ENCODE measurements at regions not wholly inside any gene's neighbourhood (a gene's known extent, or its start where the extent isn't known, plus 50 kb on each side); places are given as distances from the start of the nearest gene placed in this dataset.

- H3K9me3 ChIP-seq (replicated peaks in 1 of 3): no peaks in the 10 kb centered on the region
- H3K4me1 ChIP-seq (replicated peaks in 1 of 2): peaks cover 0 to 16% of the 10 kb centered on the region in 2 donors
- intact Hi-C loops (cut with DNase I): no loop called here
- no peak overlapping the region for H3K27ac ChIP-seq
- no peaks in the 10 kb centered on the region for H3K36me3 ChIP-seq (replicated peaks in 1 of 2)
- no peaks in the 10 kb centered on the region for H3K27me3 ChIP-seq
- no peak for TF ChIP-seq CTCF (IDR thresholded peaks at IDR 0.05)
- no peak for TF ChIP-seq POLR2A (IDR thresholded peaks at IDR 0.05)
- H3K4me3 ChIP-seq: no peak overlapping the region
- WGBS, 4 donors: 92 to 95% (median 94%) methylated on average over 5 to 7 of the region's 7 CpGs
- DNase-seq: no peak
Measured at GRCh38 chr10:78910886-78911285, 157.9 kb upstream of the ZMIZ1 start.

- peak in 6 of 7 donors; percentile 73 to 81 (median 78) for DNase-seq
- peak overlapping the region in 2 of 5 donors; percentile 34 to 37 for H3K27ac ChIP-seq
- WGBS, 4 donors: 57 to 73% (median 65%) methylated on average over 9 to 10 of the region's 10 CpGs
- intact Hi-C loops (cut with DNase I): no loop called here
- TF ChIP-seq CTCF (IDR thresholded peaks at IDR 0.05): no peak
- no peak for TF ChIP-seq POLR2A (IDR thresholded peaks at IDR 0.05)
- no peaks in the 10 kb centered on the region for H3K27me3 ChIP-seq
- H3K36me3 ChIP-seq (replicated peaks in 1 of 2): no peaks in the 10 kb centered on the region
- no peak overlapping the region for H3K4me3 ChIP-seq
- no peaks in the 10 kb centered on the region for H3K9me3 ChIP-seq (replicated peaks in 1 of 3)
- H3K4me1 ChIP-seq (replicated peaks in 1 of 2): peaks cover 0 to 16% of the 10 kb centered on the region in 2 donors
Measured at GRCh38 chr10:78911533-78912340, 157.0 kb upstream of the ZMIZ1 start.

- peak in 1 of 7 donors; percentile 3 for DNase-seq
- no peak overlapping the region for H3K4me3 ChIP-seq
- H3K4me1 ChIP-seq (replicated peaks in 1 of 2): peaks cover 0 to 16% of the 10 kb centered on the region in 2 donors
- intact Hi-C loops (cut with DNase I): no loop called here
- 79 to 97% (median 87%) methylated on average over 11 of the region's 11 CpGs for WGBS, 4 donors
- H3K27me3 ChIP-seq: no peaks in the 10 kb centered on the region
- H3K36me3 ChIP-seq (replicated peaks in 1 of 2): no peaks in the 10 kb centered on the region
- H3K9me3 ChIP-seq (replicated peaks in 1 of 3): no peaks in the 10 kb centered on the region
- H3K27ac ChIP-seq: no peak overlapping the region
- TF ChIP-seq CTCF (IDR thresholded peaks at IDR 0.05): no peak
- no peak for TF ChIP-seq POLR2A (IDR thresholded peaks at IDR 0.05)
Measured at GRCh38 chr10:78912361-78913218, 156.2 kb upstream of the ZMIZ1 start.
